Endothelial cell of umbilical vein (primary cell): ENCODE measurements at regions not wholly inside any gene's neighbourhood (a gene's known extent, or its start where the extent isn't known, plus 50 kb on each side); places are given as distances from the start of the nearest gene placed in this dataset.

Experiments
- BruUV-seq: library from RNA; stranded (reverse); fragments of 400-500 nt; replicated peaks from 2 replicates; lab custom pipeline; 2021; lab: Mats Ljungman, UMichigan
- CTCF ChIA-PET: fragments of 300-600, 350-600 bp; sonication (Branson Sonifier 250); formaldehyde crosslinking; loops from one replicate; lab custom pipeline; 2021; ENCODE audit warnings: antibody characterized with exemption, inconsistent platforms; lab: Charles Lee
- POLR2A ChIA-PET: fragments of 300-600, 350-600 bp; sonication (Branson Sonifier 250); formaldehyde crosslinking; loops from one replicate; lab custom pipeline; 2021; ENCODE audit warnings: antibody characterized with exemption, inconsistent platforms; lab: Charles Lee
- DNase-seq: peaks from one replicate; pipeline ENCODE4 v3.0.0-alpha.2; 2011; ENCODE audit warnings: low read depth, low spot score
- FAIRE-seq: peaks from 2 replicates; lab custom pipeline; 2011; peaks lifted over from hg19 to GRCh38; lab: Jason Lieb, UNC
- H2AFZ ChIP-seq: 2 replicates; pipeline ENCODE4 v1.6.0; 2012; ENCODE audit warnings: low read depth, low read length, control low read depth, inconsistent platforms
- H3K27ac ChIP-seq: 2 replicates; pipeline ENCODE4 v1.5.1; 2011; ENCODE audit warnings: low read depth, mild to moderate bottlenecking, control low read depth, low read length, moderate library complexity; ENCODE audit not compliant: insufficient read depth
- H3K27me3 ChIP-seq, 2 experiments: 2 replicates each; pipeline versions ENCODE4 v1.6.0 to v1.6.1; 2011; ENCODE audit warnings: low read length in 2 of 2, mixed read lengths in 1 of 2; ENCODE audit not compliant: control insufficient read depth in 2 of 2, insufficient read depth in 2 of 2
- H3K36me3 ChIP-seq, 2 experiments: 2 replicates in 1 of 2; 3 replicates in 1 of 2; pipeline ENCODE4 v1.5.1; 2011; ENCODE audit warnings: low read length in 2 of 2, mild to moderate bottlenecking in 1 of 2, moderate library complexity in 1 of 2; ENCODE audit not compliant: control insufficient read depth in 2 of 2, insufficient read depth in 2 of 2; ENCODE audit errors: extremely low read depth in 1 of 2
- H3K4me1 ChIP-seq: 3 replicates; pipeline ENCODE4 v1.5.1; 2011; ENCODE audit warnings: mild to moderate bottlenecking, low read length; ENCODE audit not compliant: control insufficient read depth, insufficient read depth; ENCODE audit errors: extremely low read depth
- H3K4me2 ChIP-seq: 2 replicates; pipeline ENCODE4 v1.6.1; 2011; ENCODE audit warnings: low read length, control low read depth, mixed read lengths; ENCODE audit not compliant: insufficient read depth
- H3K4me3 ChIP-seq, 3 experiments: fragments of 200-600 bp in 1 of 3; sonication (generic), shearing (Covaris generic) in 1 of 3; replicated peaks in 1 of 3; 2 replicates each; pipeline ENCODE4 v1.5.1; 2011 to 2016; ENCODE audit warnings: control low read depth in 3 of 3, low read length in 3 of 3, mild to moderate bottlenecking in 2 of 3, inconsistent platforms in 1 of 3, low read depth in 1 of 3, moderate library complexity in 1 of 3; ENCODE audit not compliant: insufficient read depth in 1 of 3
- H3K79me2 ChIP-seq: 2 replicates; pipeline ENCODE4 v1.6.0; 2012; ENCODE audit warnings: low read length, inconsistent platforms; ENCODE audit not compliant: control insufficient read depth, insufficient read depth
- H3K9ac ChIP-seq: replicated peaks from 2 replicates; pipeline ENCODE3; 2011; ENCODE audit warnings: low read length, control low read depth; ENCODE audit not compliant: insufficient read depth; ENCODE audit errors: extremely low read depth
- H3K9me1 ChIP-seq: replicated peaks from 3 replicates; pipeline ENCODE4 v1.6.0; 2011; ENCODE audit warnings: mild to moderate bottlenecking, low read length; ENCODE audit not compliant: control insufficient read depth, insufficient read depth; ENCODE audit errors: extremely low read depth
- H3K9me3 ChIP-seq: replicated peaks from 2 replicates; pipeline ENCODE4 v1.5.1; 2012; ENCODE audit warnings: low read length, inconsistent platforms; ENCODE audit not compliant: control insufficient read depth, insufficient read depth
- H4K20me1 ChIP-seq: replicated peaks from 2 replicates; pipeline ENCODE3; 2011; ENCODE audit warnings: mild to moderate bottlenecking, low read length; ENCODE audit not compliant: control insufficient read depth, insufficient read depth; ENCODE audit errors: extremely low read depth
- CTCF ChIP-seq, 2 donors: IDR thresholded peaks; 1 replicate in 1 of 2; 2 replicates in 1 of 2; pipeline ENCODE4 v1.5.1; 2011; ENCODE audit warnings: low read length in 2 of 2, mild to moderate bottlenecking in 2 of 2, moderate library complexity in 2 of 2, control low read depth in 1 of 2, inconsistent platforms in 1 of 2, low read depth in 1 of 2; ENCODE audit not compliant: insufficient read depth in 1 of 2; ENCODE audit errors: extremely low read depth in 1 of 2
- EZH2 ChIP-seq: IDR thresholded peaks from 2 replicates; pipeline ENCODE4 v1.6.1; 2012; ENCODE audit warnings: borderline replicate concordance, low read depth, mild to moderate bottlenecking, moderate library complexity, low read length, inconsistent platforms; ENCODE audit not compliant: severe bottlenecking
- FOS ChIP-seq: IDR thresholded peaks from 2 replicates; pipeline ENCODE4 v1.6.1; 2011; ENCODE audit warnings: mild to moderate bottlenecking, low read length, moderate library complexity, borderline replicate concordance; ENCODE audit not compliant: insufficient read depth
- GATA2 ChIP-seq: IDR thresholded peaks from 2 replicates; pipeline ENCODE4 v1.7.0; 2011; ENCODE audit warnings: low read depth, mild to moderate bottlenecking, moderate library complexity, mixed read lengths, low read length; ENCODE audit not compliant: insufficient read length, insufficient read depth
- JUN ChIP-seq: IDR thresholded peaks from 2 replicates; pipeline ENCODE4 v1.6.1; 2011; ENCODE audit warnings: borderline replicate concordance, low read depth; ENCODE audit not compliant: insufficient read length, insufficient read depth
- MAX ChIP-seq: IDR thresholded peaks from 2 replicates; pipeline ENCODE4 v1.6.1; 2011; ENCODE audit not compliant: insufficient read depth, insufficient read length
- MYC ChIP-seq: IDR thresholded peaks from one replicate; pipeline ENCODE4 v1.6.1; 2011; ENCODE audit warnings: mild to moderate bottlenecking, low read depth, low read length
- POLR2A ChIP-seq: IDR thresholded peaks from 2 replicates; pipeline ENCODE4 v1.6.1; 2012; ENCODE audit warnings: low read depth, mild to moderate bottlenecking, control low read depth, low read length
- POLR2AphosphoS5 ChIP-seq: IDR thresholded peaks from 2 replicates; pipeline ENCODE4 v1.6.1; 2012; ENCODE audit warnings: low read depth, mild to moderate bottlenecking, control low read depth, low read length, moderate library complexity; ENCODE audit not compliant: insufficient read depth
- dilution Hi-C: fragments of 300-500 bp; cut with MboI; formaldehyde crosslinking; loops from one replicate; pipeline ENCODE4 v1.15.0; 2019; ENCODE audit warnings: low sequenced_read_pairs; ENCODE audit not compliant: extremely low pct_ligation_motif_present
- intact Hi-C: fragments of 100-400 bp; cut with micrococcal nuclease; formaldehyde crosslinking; loops from one replicate; pipeline ENCODE4 v1.10.0; 2022

GRCh38 chr6:147037881-147038280 is 166.3 kb upstream of the STXBP5 start:
- Histone ChIP-seq H3K9me1 (no peaks in the 10 kb centered on the region), H3K9me3 (no peaks in the 10 kb centered on the region), H3K4me3 (no peak overlapping the region), H3K27ac (no peak overlapping the region), H3K27me3 (peaks cover 0 to 2% of the 10 kb centered on the region in 2 experiments), H4K20me1 (no peaks in the 10 kb centered on the region), H3K9ac (no peak overlapping the region), H2AFZ (no peak overlapping the region), H3K36me3 (no peaks in the 10 kb centered on the region), H3K4me1 (no peaks in the 10 kb centered on the region), H3K79me2 (no peaks in the 10 kb centered on the region), H3K4me2 (no peak overlapping the region)
- POLR2A ChIA-PET, result no interaction called here
- no TSS peak for BruUV-seq
- TF ChIP-seq GATA2, result no peak
- no peak for TF ChIP-seq MAX
- TF ChIP-seq JUN, result no peak
- no peak for TF ChIP-seq FOS
- no peak for TF ChIP-seq POLR2A
- no peak for TF ChIP-seq CTCF (IDR thresholded peaks at IDR 0.05; ENCODE audit: extremely low read depth in 1 of 2, insufficient read depth in 1 of 2, low read depth in 1 of 2, low read length in 2 of 2)
- TF ChIP-seq MYC, result no peak
- no peak for TF ChIP-seq EZH2
- TF ChIP-seq POLR2AphosphoS5, result no peak
- CTCF ChIA-PET, result interaction anchor here (1.6 kb wide), 1 partner anchor 9 kb away, joined by 5 read pairs; no protein-coding TSS in a partner anchor
- dilution Hi-C loops, result no loop called here
- intact Hi-C loops, result no loop called here
- FAIRE-seq (no peak), DNase-seq (no peak)
